ENCODE measurements at regions not wholly inside any gene's neighbourhood (a gene's known extent, or its start where the extent isn't known, plus 50 kb on each side); places are given as distances from the start of the nearest gene placed in this dataset.

GRCh38 chr2:12243381-12243780 is 473.4 kb upstream of the TRIB2 start (continued):
- TF ChIP-seq ZBTB33 (IDR thresholded peaks at IDR 0.05; ENCODE audit: extremely low read depth, insufficient replicate concordance, low read length) = no peak
- no peak for TF ChIP-seq EGR1 (IDR thresholded peaks at IDR 0.05; ENCODE audit: low read depth)
- TF ChIP-seq FOSL1 (IDR thresholded peaks at IDR 0.05; ENCODE audit: low read depth) = no peak
- no peak for TF ChIP-seq JUND (IDR thresholded peaks at IDR 0.05)
- TF ChIP-seq SP1 (IDR thresholded peaks at IDR 0.05; ENCODE audit: low read depth) = no peak
- TF ChIP-seq POLR2AphosphoS5 (IDR thresholded peaks at IDR 0.05; ENCODE audit: low read depth, low read length) = no peak
- TF ChIP-seq EZH2phosphoT487 (IDR thresholded peaks at IDR 0.05; ENCODE audit: borderline replicate concordance) = no peak
- no peak for TF ChIP-seq CEBPB (IDR thresholded peaks at IDR 0.05; ENCODE audit: low read depth)
- no peak for TF ChIP-seq CBX3 (IDR thresholded peaks at IDR 0.05; ENCODE audit: low read depth)
- TF ChIP-seq ZNF274 (IDR thresholded peaks at IDR 0.05; ENCODE audit: low read depth, low read length) = no peak
- TF ChIP-seq SRF (IDR thresholded peaks at IDR 0.05; ENCODE audit: low read depth) = no peak
- TF ChIP-seq, protein P1, sequence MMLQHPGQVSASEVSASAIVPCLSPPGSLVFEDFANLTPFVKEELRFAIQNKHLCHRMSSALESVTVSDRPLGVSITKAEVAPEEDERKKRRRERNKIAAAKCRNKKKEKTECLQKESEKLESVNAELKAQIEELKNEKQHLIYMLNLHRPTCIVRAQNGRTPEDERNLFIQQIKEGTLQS (IDR thresholded peaks at IDR 0.05) = no peak

DNA sequence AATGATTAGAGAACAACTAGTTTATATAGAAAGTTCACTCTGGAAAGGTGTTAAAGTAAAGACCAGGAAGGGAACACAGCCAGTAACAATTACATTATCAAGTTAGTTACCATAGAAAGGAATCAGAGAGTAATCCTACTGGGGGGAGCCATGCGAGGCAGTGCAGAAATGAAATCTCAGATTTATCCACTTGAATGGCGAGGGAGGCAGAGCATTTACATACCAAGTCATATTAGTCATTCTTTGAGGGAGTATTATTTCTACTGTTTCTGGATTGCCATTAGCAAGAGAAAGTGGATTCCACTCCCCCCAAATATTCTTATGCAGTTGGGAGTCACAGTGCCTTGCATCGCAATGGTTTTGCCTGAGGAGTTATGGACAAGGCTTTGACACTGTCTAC is 472.7 kb upstream of the TRIB2 start:
- Histone ChIP-seq H3K4me2 (ENCODE audit: low read length) (no peak overlapping the region), H3K4me3 (replicated peaks in 1 of 2; ENCODE audit: low read depth in 1 of 2, low read length in 2 of 2) (no peak overlapping the region), H3K9me3 (ENCODE audit: control insufficient read depth in 1 of 2, insufficient read depth in 1 of 2, low read depth in 1 of 2, low read length in 2 of 2) (no peaks in the 10 kb centered on the region), H3K9me2 (ENCODE audit: insufficient read depth) (no peaks in the 10 kb centered on the region; the same call in 1 of the 2 replicates), H3K79me2 (ENCODE audit: insufficient read depth, low read length) (no peaks in the 10 kb centered on the region), H3K9ac (ENCODE audit: low read length) (no peak overlapping the region), H3K36me3 (ENCODE audit: control insufficient read depth in 1 of 2, insufficient read depth in 2 of 2, low read length in 2 of 2) (no peaks in the 10 kb centered on the region), H3K27ac (ENCODE audit: low read depth, low read length) (no peak overlapping the region), H2AFZ (ENCODE audit: low read depth, low read length, poor library complexity, severe bottlenecking) (no peak overlapping the region), H3K27me3 (ENCODE audit: insufficient read depth, low read length) (no peaks in the 10 kb centered on the region), H4K20me1 (ENCODE audit: insufficient read depth) (no peaks in the 10 kb centered on the region), H3K4me1 (ENCODE audit: control insufficient read depth in 1 of 2, insufficient read depth in 2 of 2, low read length in 2 of 2) (no peaks in the 10 kb centered on the region)
- no TSS peak for BruUV-seq (replicated peaks)
- no peak for ATAC-seq
- ChIA-PET RAD21 (ENCODE audit: low non-redundant PET in 1 of 2, low total read pairs in 2 of 2, uncharacterized antibody in 2 of 2, unreplicated experiment in 2 of 2) (no interaction called here), CTCF (no interaction called here), POLR2A (no interaction called here)
- no peak for DNase-seq (ENCODE audit: low read depth, low spot score)
- intact Hi-C loops (cut with micrococcal nuclease) = no loop called here
- TF ChIP-seq POLR2A (IDR thresholded peaks at IDR 0.05; ENCODE audit: borderline replicate concordance, extremely low read depth, insufficient read depth, insufficient read length) (no peak), YY1 (IDR thresholded peaks at IDR 0.05; ENCODE audit: extremely low read depth, insufficient replicate concordance, low read depth, low read length) (no peak), EGR1 (IDR thresholded peaks at IDR 0.05; ENCODE audit: low read depth) (no peak), ELF1 (IDR thresholded peaks at IDR 0.05; ENCODE audit: borderline replicate concordance, low read depth) (no peak), SIN3A (IDR thresholded peaks at IDR 0.05; ENCODE audit: low read depth) (no peak), JUND (IDR thresholded peaks at IDR 0.05) (no peak), RAD21 (IDR thresholded peaks at IDR 0.05; ENCODE audit: low read depth) (no peak), POLR2AphosphoS5 (IDR thresholded peaks at IDR 0.05; ENCODE audit: low read depth, low read length) (no peak), ZBTB33 (IDR thresholded peaks at IDR 0.05; ENCODE audit: extremely low read depth, insufficient replicate concordance, low read length) (no peak), MAX (IDR thresholded peaks at IDR 0.05) (no peak), SP1 (IDR thresholded peaks at IDR 0.05; ENCODE audit: low read depth) (no peak)
- TF ChIP-seq, protein P2, sequence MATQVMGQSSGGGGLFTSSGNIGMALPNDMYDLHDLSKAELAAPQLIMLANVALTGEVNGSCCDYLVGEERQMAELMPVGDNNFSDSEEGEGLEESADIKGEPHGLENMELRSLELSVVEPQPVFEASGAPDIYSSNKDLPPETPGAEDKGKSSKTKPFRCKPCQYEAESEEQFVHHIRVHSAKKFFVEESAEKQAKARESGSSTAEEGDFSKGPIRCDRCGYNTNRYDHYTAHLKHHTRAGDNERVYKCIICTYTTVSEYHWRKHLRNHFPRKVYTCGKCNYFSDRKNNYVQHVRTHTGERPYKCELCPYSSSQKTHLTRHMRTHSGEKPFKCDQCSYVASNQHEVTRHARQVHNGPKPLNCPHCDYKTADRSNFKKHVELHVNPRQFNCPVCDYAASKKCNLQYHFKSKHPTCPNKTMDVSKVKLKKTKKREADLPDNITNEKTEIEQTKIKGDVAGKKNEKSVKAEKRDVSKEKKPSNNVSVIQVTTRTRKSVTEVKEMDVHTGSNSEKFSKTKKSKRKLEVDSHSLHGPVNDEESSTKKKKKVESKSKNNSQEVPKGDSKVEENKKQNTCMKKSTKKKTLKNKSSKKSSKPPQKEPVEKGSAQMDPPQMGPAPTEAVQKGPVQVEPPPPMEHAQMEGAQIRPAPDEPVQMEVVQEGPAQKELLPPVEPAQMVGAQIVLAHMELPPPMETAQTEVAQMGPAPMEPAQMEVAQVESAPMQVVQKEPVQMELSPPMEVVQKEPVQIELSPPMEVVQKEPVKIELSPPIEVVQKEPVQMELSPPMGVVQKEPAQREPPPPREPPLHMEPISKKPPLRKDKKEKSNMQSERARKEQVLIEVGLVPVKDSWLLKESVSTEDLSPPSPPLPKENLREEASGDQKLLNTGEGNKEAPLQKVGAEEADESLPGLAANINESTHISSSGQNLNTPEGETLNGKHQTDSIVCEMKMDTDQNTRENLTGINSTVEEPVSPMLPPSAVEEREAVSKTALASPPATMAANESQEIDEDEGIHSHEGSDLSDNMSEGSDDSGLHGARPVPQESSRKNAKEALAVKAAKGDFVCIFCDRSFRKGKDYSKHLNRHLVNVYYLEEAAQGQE (IDR thresholded peaks at IDR 0.05; ENCODE audit: low read depth) = no peak
- TF ChIP-seq, protein P1 (IDR thresholded peaks at IDR 0.05) = no peak
